H9 (cell line): ENCODE measurements at regions not wholly inside any gene's neighbourhood (a gene's known extent, or its start where the extent isn't known, plus 50 kb on each side); places are given as distances from the start of the nearest gene placed in this dataset.

Source experiments
- DNase-seq: peaks from one replicate; pipeline ENCODE4 v3.0.0-alpha.2; 2017
- H2AFZ ChIP-seq: one replicate; pipeline ENCODE4 v1.6.1; 2013; ENCODE audit warnings: mild to moderate bottlenecking, low read length, control low read depth, moderate library complexity
- H2AK5ac ChIP-seq: 2 replicates; pipeline ENCODE4 v1.6.1; 2013; ENCODE audit warnings: low read length, control low read depth, mixed read lengths; ENCODE audit not compliant: insufficient read length
- H2BK120ac ChIP-seq: one replicate; pipeline ENCODE4 v1.6.1; 2013; ENCODE audit warnings: low read depth, mild to moderate bottlenecking, low read length, control low read depth, inconsistent platforms; ENCODE audit not compliant: poor library complexity, severe bottlenecking
- H2BK12ac ChIP-seq: 2 replicates; pipeline ENCODE4 v1.6.1; 2013; ENCODE audit warnings: low read length, control low read depth, mixed read lengths, low read depth; ENCODE audit not compliant: insufficient read length
- H2BK15ac ChIP-seq: 2 replicates; pipeline ENCODE4 v1.6.1; 2013; ENCODE audit warnings: low read depth, low read length, control low read depth
- H2BK20ac ChIP-seq: one replicate; pipeline ENCODE4 v1.6.1; 2013; ENCODE audit warnings: low read depth, mild to moderate bottlenecking, low read length, control low read depth, inconsistent platforms; ENCODE audit not compliant: poor library complexity, severe bottlenecking
- H2BK5ac ChIP-seq: 2 replicates; pipeline ENCODE4 v1.6.1; 2013; ENCODE audit warnings: low read length, control low read depth, mixed read lengths; ENCODE audit not compliant: insufficient read length
- H3K14ac ChIP-seq: 2 replicates; pipeline ENCODE4 v1.6.1; 2013; ENCODE audit warnings: low read length, control low read depth; ENCODE audit not compliant: insufficient read depth
- H3K18ac ChIP-seq: 2 replicates; pipeline ENCODE4 v1.6.1; 2013; ENCODE audit warnings: low read depth, mild to moderate bottlenecking, mixed read lengths, low read length, control low read depth; ENCODE audit not compliant: insufficient read length
- H3K23ac ChIP-seq: 2 replicates; pipeline ENCODE4 v1.6.1; 2013; ENCODE audit warnings: low read length, control low read depth, mixed read lengths, low read depth; ENCODE audit not compliant: insufficient read length
- H3K23me2 ChIP-seq: 2 replicates; pipeline ENCODE4 v1.6.1; 2013; ENCODE audit warnings: low read depth, mild to moderate bottlenecking, mixed read lengths, low read length, control low read depth; ENCODE audit not compliant: insufficient read length, poor library complexity, severe bottlenecking
- H3K27ac ChIP-seq: 2 replicates; pipeline ENCODE4 v1.5.1; 2013; ENCODE audit warnings: low read length, control low read depth, mixed read lengths, low read depth; ENCODE audit not compliant: insufficient read length
- H3K27me3 ChIP-seq: 2 replicates; pipeline ENCODE4 v1.6.1; 2013; ENCODE audit warnings: low read length, control low read depth, inconsistent platforms; ENCODE audit not compliant: insufficient read depth
- H3K4ac ChIP-seq: 2 replicates; pipeline ENCODE4 v1.6.1; 2013; ENCODE audit warnings: low read depth, mild to moderate bottlenecking, control low read depth, inconsistent platforms, low read length, moderate library complexity
- H3K4me1 ChIP-seq: 2 replicates; pipeline ENCODE4 v1.6.1; 2013; ENCODE audit warnings: low read length, control low read depth, inconsistent platforms; ENCODE audit not compliant: insufficient read depth
- H3K4me2 ChIP-seq: 2 replicates; pipeline ENCODE4 v1.6.1; 2013; ENCODE audit warnings: low read length, control low read depth, mixed read lengths; ENCODE audit not compliant: insufficient read length, insufficient read depth
- H3K56ac ChIP-seq: 2 replicates; pipeline ENCODE4 v1.6.1; 2013; ENCODE audit warnings: low read depth, mild to moderate bottlenecking, mixed read lengths, low read length, control low read depth; ENCODE audit not compliant: insufficient read length
- H3K79me1 ChIP-seq: 2 replicates; pipeline ENCODE4 v1.6.1; 2013; ENCODE audit warnings: low read depth, mild to moderate bottlenecking, moderate library complexity, low read length, control low read depth, inconsistent platforms; ENCODE audit not compliant: insufficient read depth, poor library complexity, severe bottlenecking
- H3K79me2 ChIP-seq: 2 replicates; pipeline ENCODE4 v1.6.1; 2013; ENCODE audit warnings: low read length, control low read depth, inconsistent platforms; ENCODE audit not compliant: insufficient read depth
- H3K9ac ChIP-seq: 2 replicates; pipeline ENCODE4 v1.6.1; 2013; ENCODE audit warnings: low read length, control low read depth, mixed read lengths; ENCODE audit not compliant: insufficient read length; ENCODE audit errors: extremely low read depth
- H3K9me3 ChIP-seq: one replicate; pipeline ENCODE4 v1.6.1; 2013; ENCODE audit warnings: low read depth, low read length, inconsistent platforms; ENCODE audit not compliant: control insufficient read depth
- H3T11ph ChIP-seq: one replicate; pipeline ENCODE4 v1.6.1; 2013; ENCODE audit warnings: mild to moderate bottlenecking, low read length, control low read depth, inconsistent platforms
- H4K20me1 ChIP-seq: one replicate; pipeline ENCODE4 v1.6.1; 2013; ENCODE audit not compliant: control insufficient read depth, insufficient read length, insufficient read depth
- H4K5ac ChIP-seq: 2 replicates; pipeline ENCODE4 v1.6.1; 2013; ENCODE audit warnings: low read depth, mild to moderate bottlenecking, mixed read lengths, low read length, control low read depth; ENCODE audit not compliant: insufficient read length
- H4K8ac ChIP-seq: replicated peaks from 2 replicates; pipeline ENCODE4 v1.6.1; 2013; ENCODE audit warnings: low read length, control low read depth, mixed read lengths, low read depth; ENCODE audit not compliant: insufficient read length
- H4K91ac ChIP-seq: 2 replicates; pipeline ENCODE4 v1.6.1; 2013; ENCODE audit warnings: low read depth, mild to moderate bottlenecking, moderate library complexity, mixed read lengths, low read length, control low read depth; ENCODE audit not compliant: insufficient read length
- H3K27ac Mint-ChIP-seq, 3 experiments: 2 replicates in 2 of 3; 3 replicates in 1 of 3; pipeline ENCODE4 v1.8.0; 2020 to 2021; ENCODE audit warnings: mixed read lengths in 3 of 3, mild to moderate bottlenecking in 1 of 3, moderate library complexity in 1 of 3
- H3K27me3 Mint-ChIP-seq: 2 replicates; pipeline ENCODE4 v1.8.0; 2021; ENCODE audit warnings: low read depth, mild to moderate bottlenecking, moderate library complexity, mixed read lengths
- H3K36me3 Mint-ChIP-seq, 3 experiments: 2 replicates in 2 of 3; 3 replicates in 1 of 3; pipeline ENCODE4 v1.8.0; 2020 to 2021; ENCODE audit warnings: low read depth in 3 of 3, mixed read lengths in 3 of 3; ENCODE audit not compliant: insufficient read depth in 1 of 3
- H3K4me1 Mint-ChIP-seq, 2 experiments: 2 replicates each; pipeline ENCODE4 v1.8.0; 2020; ENCODE audit warnings: mixed read lengths in 2 of 2
- H3K4me3 Mint-ChIP-seq, 2 experiments: 2 replicates in 1 of 2; 3 replicates in 1 of 2; pipeline ENCODE4 v1.8.0; 2020 to 2021; ENCODE audit warnings: mild to moderate bottlenecking in 2 of 2, mixed read lengths in 2 of 2, moderate library complexity in 1 of 2
- H3K9me3 Mint-ChIP-seq, 2 experiments: 2 replicates in 1 of 2; 3 replicates in 1 of 2; pipeline ENCODE4 v1.8.0; 2020; ENCODE audit warnings: mild to moderate bottlenecking in 2 of 2, mixed read lengths in 2 of 2, moderate library complexity in 1 of 2
- CTCF ChIP-seq: fragments of 200-600 bp; sonication (generic); conservative IDR thresholded peaks from 3 replicates; pipeline ENCODE4 v1.8.0; 2021; ENCODE audit warnings: antibody characterized with exemption, mild to moderate bottlenecking
- WGBS: extraction: QIAGEN DNeasy Blood & Tissue Kit; methylation state at CpG from one replicate; pipeline ENCODE4 v1.1.7; 2013; ENCODE audit warnings: missing lambda C conversion rate, low lambda C conversion rate, mixed read lengths; ENCODE audit not compliant: insufficient read length; ENCODE audit errors: extremely low coverage; 5-methylcytosine and 5-hydroxymethylcytosine counted together

- Histone ChIP-seq H3K23me2 (no peaks in the 10 kb centered on the region), H3K27me3 (no peaks in the 10 kb centered on the region), H4K8ac (no peak overlapping the region), H3K4ac (no peak overlapping the region), H3K9me3 (no peaks in the 10 kb centered on the region), H2AK5ac (no peak overlapping the region), H3K9ac (no peak overlapping the region), H3K18ac (no peak overlapping the region), H3K23ac (no peak overlapping the region), H3K4me1 (no peaks in the 10 kb centered on the region), H2BK120ac (no peak overlapping the region), H3K56ac (no peak overlapping the region), H4K20me1 (no peaks in the 10 kb centered on the region), H2BK20ac (no peak overlapping the region), H3K4me2 (no peak overlapping the region), H2BK15ac (no peak overlapping the region), H4K5ac (no peak overlapping the region), H3T11ph (no peak overlapping the region), H2BK12ac (no peak overlapping the region), H2AFZ (no peak overlapping the region), H4K91ac (no peak overlapping the region), H3K14ac (no peak overlapping the region), H2BK5ac (no peak overlapping the region), H3K27ac (no peak overlapping the region), H3K79me1 (no peaks in the 10 kb centered on the region), H3K79me2 (no peaks in the 10 kb centered on the region)
- H3K9me3 Mint-ChIP-seq: peaks cover 0 to 2% of the 10 kb centered on the region in 2 experiments; a peak in 3 of 5 replicates
- peaks cover 4% of the 10 kb centered on the region; the same call in 1 of the 2 replicates for H3K27me3 Mint-ChIP-seq
- H3K36me3 Mint-ChIP-seq: peaks cover 0 to 2% (median 2%) of the 10 kb centered on the region in 3 experiments; a peak in 3 of 7 replicates
- no peaks in the 10 kb centered on the region for H3K4me1 Mint-ChIP-seq
- H3K4me3 Mint-ChIP-seq: no peak overlapping the region
- WGBS: no CpG with 5 or more reads among the region's 1 CpG
- TF ChIP-seq CTCF: no peak
- H3K27ac Mint-ChIP-seq: no peak overlapping the region
- DNase-seq: no peak
Observed at GRCh38 chr12:97223419-97223818, 239.2 kb upstream of the RMST start.
